ENCODE measurements at regions not wholly inside any gene's neighbourhood (a gene's known extent, or its start where the extent isn't known, plus 50 kb on each side); places are given as distances from the start of the nearest gene placed in this dataset.

DNA sequence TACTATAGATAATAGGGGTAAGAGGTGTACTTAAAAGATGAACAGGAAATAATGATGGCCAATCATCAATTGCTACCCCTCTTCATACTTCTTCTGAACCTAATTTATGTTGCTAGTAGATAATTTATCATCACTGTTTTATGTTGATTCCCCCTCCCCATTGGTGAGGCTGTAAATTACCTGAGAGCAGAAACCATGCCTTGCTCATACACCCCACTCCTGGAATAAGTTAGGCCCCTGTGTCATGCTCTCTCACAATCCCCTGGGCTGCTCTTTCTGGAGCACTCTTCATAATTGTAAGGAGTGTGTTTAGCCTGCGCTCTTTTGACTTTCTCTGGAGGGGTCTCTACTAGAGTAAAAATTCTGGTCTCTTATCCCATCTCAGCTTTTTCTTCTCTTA lies 180.7 kb downstream of the PAH start:
- ChIA-PET POLR2A (no interaction called here), CTCF (no interaction called here)
- Histone ChIP-seq H3K9me3 (0 out of 3 replicates have a peak, but pooled peaks cover 4% of the 10 kb centered on the region), H3K27ac (no peak overlapping the region), H3K4me3 (no peak overlapping the region), H3K4me2 (no peak overlapping the region), H3K4me1 (no peaks in the 10 kb centered on the region)
- WGBS (ENCODE audit: missing lambda C conversion rate) = 85% methylated on average over 1 of the region's 1 CpG
- ATAC-seq (no peak), FAIRE-seq (no peak), DNase-seq (ENCODE audit: low read depth in 1 of 2, low spot score in 1 of 2) (no peak)
- TF ChIP-seq TP53 (CRISPR knock-in tag; IDR thresholded peaks at IDR 0.05) = no peak

- FAIRE-seq = no peak
- TF ChIP-seq MAZ (IDR thresholded peaks at IDR 0.05; ENCODE audit: borderline replicate concordance, low read depth, low read length) (no peak), KDM5A (IDR thresholded peaks at IDR 0.05) (no peak), FOSB (CRISPR knock-in tag; IDR thresholded peaks at IDR 0.05) (no peak), HOXB5 (CRISPR knock-in tag; IDR thresholded peaks at IDR 0.05) (no peak), ESRRA (IDR thresholded peaks at IDR 0.05; ENCODE audit: borderline replicate concordance, low read length) (no peak), HOXA7 (CRISPR knock-in tag; IDR thresholded peaks at IDR 0.05) (no peak), MAFK (IDR thresholded peaks at IDR 0.05; ENCODE audit: partially characterized antibody) (no peak), ELK1 (IDR thresholded peaks at IDR 0.05; ENCODE audit: low read depth, low read length) (no peak), NFE2L2 (conservative IDR thresholded peaks at IDR 0.05; ENCODE audit: low read length) (no peak), PHF8 (IDR thresholded peaks at IDR 0.05; ENCODE audit: borderline replicate concordance, low read depth) (no peak), JUN (IDR thresholded peaks at IDR 0.05) (no peak), ZNF302 (CRISPR knock-in tag; IDR thresholded peaks at IDR 0.05) (no peak), HDAC2 (IDR thresholded peaks at IDR 0.05) (no peak), CBX8 (IDR thresholded peaks at IDR 0.05) (no peak), MAX (IDR thresholded peaks at IDR 0.05) (no peak)
- TF ChIP-seq, protein P1, sequence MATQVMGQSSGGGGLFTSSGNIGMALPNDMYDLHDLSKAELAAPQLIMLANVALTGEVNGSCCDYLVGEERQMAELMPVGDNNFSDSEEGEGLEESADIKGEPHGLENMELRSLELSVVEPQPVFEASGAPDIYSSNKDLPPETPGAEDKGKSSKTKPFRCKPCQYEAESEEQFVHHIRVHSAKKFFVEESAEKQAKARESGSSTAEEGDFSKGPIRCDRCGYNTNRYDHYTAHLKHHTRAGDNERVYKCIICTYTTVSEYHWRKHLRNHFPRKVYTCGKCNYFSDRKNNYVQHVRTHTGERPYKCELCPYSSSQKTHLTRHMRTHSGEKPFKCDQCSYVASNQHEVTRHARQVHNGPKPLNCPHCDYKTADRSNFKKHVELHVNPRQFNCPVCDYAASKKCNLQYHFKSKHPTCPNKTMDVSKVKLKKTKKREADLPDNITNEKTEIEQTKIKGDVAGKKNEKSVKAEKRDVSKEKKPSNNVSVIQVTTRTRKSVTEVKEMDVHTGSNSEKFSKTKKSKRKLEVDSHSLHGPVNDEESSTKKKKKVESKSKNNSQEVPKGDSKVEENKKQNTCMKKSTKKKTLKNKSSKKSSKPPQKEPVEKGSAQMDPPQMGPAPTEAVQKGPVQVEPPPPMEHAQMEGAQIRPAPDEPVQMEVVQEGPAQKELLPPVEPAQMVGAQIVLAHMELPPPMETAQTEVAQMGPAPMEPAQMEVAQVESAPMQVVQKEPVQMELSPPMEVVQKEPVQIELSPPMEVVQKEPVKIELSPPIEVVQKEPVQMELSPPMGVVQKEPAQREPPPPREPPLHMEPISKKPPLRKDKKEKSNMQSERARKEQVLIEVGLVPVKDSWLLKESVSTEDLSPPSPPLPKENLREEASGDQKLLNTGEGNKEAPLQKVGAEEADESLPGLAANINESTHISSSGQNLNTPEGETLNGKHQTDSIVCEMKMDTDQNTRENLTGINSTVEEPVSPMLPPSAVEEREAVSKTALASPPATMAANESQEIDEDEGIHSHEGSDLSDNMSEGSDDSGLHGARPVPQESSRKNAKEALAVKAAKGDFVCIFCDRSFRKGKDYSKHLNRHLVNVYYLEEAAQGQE (IDR thresholded peaks at IDR 0.05) = no peak
- no peak for ATAC-seq
- WGBS (ENCODE audit: missing lambda C conversion rate) = 56% methylated on average over 3 of the region's 3 CpGs
- H3K4me1 ChIP-seq = no peaks in the 10 kb centered on the region
- POLR2A ChIA-PET = no interaction called here
- no peak overlapping the region for H3K4me2 ChIP-seq
- no peak overlapping the region for H3K4me3 ChIP-seq
- H3K9me3 ChIP-seq = 0 out of 3 replicates have a peak, but pooled peaks cover 4% of the 10 kb centered on the region
- no peak overlapping the region for H3K27ac ChIP-seq
- DNase-seq (ENCODE audit: low read depth in 1 of 2, low spot score in 1 of 2) = no peak
- CTCF ChIA-PET = interaction anchor here (1.0 to 1.2 kb wide), 2 partner anchors 250 to 565 kb away, joined by 3 read pairs; no protein-coding TSS in a partner anchor
Observed at GRCh38 chr12:102735104-102735503, 181.9 kb downstream of the PAH start.

GRCh38 chr12:102730996-102731395 lies 186.0 kb downstream of the PAH start:
- no peaks in the 10 kb centered on the region for H3K4me1 ChIP-seq
- TF ChIP-seq HOXB13 (CRISPR knock-in tag; IDR thresholded peaks at IDR 0.05; ENCODE audit: low read depth) = no peak
- no peak for TF ChIP-seq MAX (IDR thresholded peaks at IDR 0.05)
- TF ChIP-seq FOSL2 (IDR thresholded peaks at IDR 0.05) = no peak
- no peak for TF ChIP-seq FOSL2 (CRISPR knock-in tag; IDR thresholded peaks at IDR 0.05)
- TF ChIP-seq HOXB5 (CRISPR knock-in tag; IDR thresholded peaks at IDR 0.05) = no peak
- no peak for TF ChIP-seq HOXA7 (CRISPR knock-in tag; IDR thresholded peaks at IDR 0.05)
- TF ChIP-seq ZNF302 (CRISPR knock-in tag; IDR thresholded peaks at IDR 0.05) = no peak
- TF ChIP-seq, protein P2, sequence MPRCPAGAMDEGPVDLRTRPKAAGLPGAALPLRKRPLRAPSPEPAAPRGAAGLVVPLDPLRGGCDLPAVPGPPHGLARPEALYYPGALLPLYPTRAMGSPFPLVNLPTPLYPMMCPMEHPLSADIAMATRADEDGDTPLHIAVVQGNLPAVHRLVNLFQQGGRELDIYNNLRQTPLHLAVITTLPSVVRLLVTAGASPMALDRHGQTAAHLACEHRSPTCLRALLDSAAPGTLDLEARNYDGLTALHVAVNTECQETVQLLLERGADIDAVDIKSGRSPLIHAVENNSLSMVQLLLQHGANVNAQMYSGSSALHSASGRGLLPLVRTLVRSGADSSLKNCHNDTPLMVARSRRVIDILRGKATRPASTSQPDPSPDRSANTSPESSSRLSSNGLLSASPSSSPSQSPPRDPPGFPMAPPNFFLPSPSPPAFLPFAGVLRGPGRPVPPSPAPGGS (IDR thresholded peaks at IDR 0.05) = no peak
- TF ChIP-seq CTCF (IDR thresholded peaks at IDR 0.05) = no peak
- TF ChIP-seq ESRRA (IDR thresholded peaks at IDR 0.05; ENCODE audit: borderline replicate concordance, low read length) = no peak
- no peak for TF ChIP-seq CEBPB (IDR thresholded peaks at IDR 0.05)
- no peaks in the 10 kb centered on the region for H3K9me3 ChIP-seq
- DNase-seq (ENCODE audit: low read depth in 1 of 2, low spot score in 1 of 2) = no peak
- H3K4me3 ChIP-seq = no peak overlapping the region
- no peak overlapping the region for H3K4me2 ChIP-seq
- 65% methylated on average over 8 of the region's 8 CpGs for WGBS (ENCODE audit: missing lambda C conversion rate)
- ChIA-PET CTCF (interaction anchor here (0.6 to 2.5 kb wide), 2 partner anchors 10 to 99 kb away, joined by 3 to 7 read pairs; no protein-coding TSS in a partner anchor), POLR2A (no interaction called here)
- ATAC-seq = no peak
- FAIRE-seq = no peak
- H3K27ac ChIP-seq = no peak overlapping the region
